ENCODE measurements at regions not wholly inside any gene's neighbourhood (a gene's known extent, or its start where the extent isn't known, plus 50 kb on each side); places are given as distances from the start of the nearest gene placed in this dataset.

GRCh38 chr3:72698154-72698917 is 149.9 kb downstream of the SHQ1 start:
- no peaks in the 10 kb centered on the region for H3K9me3 ChIP-seq (ENCODE audit: low read depth, low read length)

GRCh38 chr3:72697717-72698116 is 150.5 kb downstream of the SHQ1 start:
- Histone ChIP-seq H3K9me3 (ENCODE audit: low read depth, low read length) (no peaks in the 10 kb centered on the region), H3K27me3 (ENCODE audit: insufficient read depth, low read length) (no peaks in the 10 kb centered on the region), H3K4me1 (ENCODE audit: insufficient read depth, low read length) (no peaks in the 10 kb centered on the region), H3K4me3 (ENCODE audit: low read length) (no peak overlapping the region)

More at GRCh38 chr3:72698154-72698917, 149.9 kb downstream of the SHQ1 start:
- Histone ChIP-seq H3K4me1 (ENCODE audit: insufficient read depth, low read length) (no peaks in the 10 kb centered on the region), H3K4me3 (ENCODE audit: low read length) (no peak overlapping the region), H3K27me3 (ENCODE audit: insufficient read depth, low read length) (no peaks in the 10 kb centered on the region)

GRCh38 chr3:72696815-72697214 is 151.4 kb downstream of the SHQ1 start:
- no peak overlapping the region for H3K4me3 ChIP-seq (ENCODE audit: low read length)
- H3K9me3 ChIP-seq (ENCODE audit: low read depth, low read length): no peaks in the 10 kb centered on the region
- no peaks in the 10 kb centered on the region for H3K4me1 ChIP-seq (ENCODE audit: insufficient read depth, low read length)
- no peaks in the 10 kb centered on the region for H3K27me3 ChIP-seq (ENCODE audit: insufficient read depth, low read length)

GRCh38 chr3:72694398-72694797 is 153.8 kb downstream of the SHQ1 start:
- H3K27me3 ChIP-seq (ENCODE audit: insufficient read depth, low read length): no peaks in the 10 kb centered on the region
- H3K4me1 ChIP-seq (ENCODE audit: insufficient read depth, low read length): no peaks in the 10 kb centered on the region

GRCh38 chr3:72692990-72693389 is 155.3 kb downstream of the SHQ1 start:
- Histone ChIP-seq H3K9me3 (ENCODE audit: low read depth, low read length) (no peaks in the 10 kb centered on the region), H3K4me3 (ENCODE audit: low read length) (no peak overlapping the region), H3K4me1 (ENCODE audit: insufficient read depth, low read length) (no peaks in the 10 kb centered on the region), H3K27me3 (ENCODE audit: insufficient read depth, low read length) (no peaks in the 10 kb centered on the region)

More at GRCh38 chr3:72694398-72694797, 153.8 kb downstream of the SHQ1 start:
- no peak overlapping the region for H3K4me3 ChIP-seq (ENCODE audit: low read length)
- H3K9me3 ChIP-seq (ENCODE audit: low read depth, low read length): no peaks in the 10 kb centered on the region

- Histone ChIP-seq H3K27me3 (ENCODE audit: insufficient read depth, low read length) (no peaks in the 10 kb centered on the region), H3K4me1 (ENCODE audit: insufficient read depth, low read length) (no peaks in the 10 kb centered on the region), H3K9me3 (ENCODE audit: low read depth, low read length) (no peaks in the 10 kb centered on the region), H3K4me3 (ENCODE audit: low read length) (no peak overlapping the region)
Observed at GRCh38 chr3:72690629-72691028, 157.6 kb downstream of the SHQ1 start.

- H3K9me3 ChIP-seq (ENCODE audit: low read depth, low read length): no peaks in the 10 kb centered on the region
- H3K4me1 ChIP-seq (ENCODE audit: insufficient read depth, low read length): no peaks in the 10 kb centered on the region
- H3K4me3 ChIP-seq (ENCODE audit: low read length): no peak overlapping the region
- no peaks in the 10 kb centered on the region for H3K27me3 ChIP-seq (ENCODE audit: insufficient read depth, low read length)
Observed at GRCh38 chr3:72682936-72683452, 165.3 kb downstream of the SHQ1 start.

GRCh38 chr3:72681598-72681997 is 166.6 kb downstream of the SHQ1 start:
- no peak overlapping the region for H3K4me3 ChIP-seq (ENCODE audit: low read length)
- H3K9me3 ChIP-seq (ENCODE audit: low read depth, low read length): no peaks in the 10 kb centered on the region
- no peaks in the 10 kb centered on the region for H3K4me1 ChIP-seq (ENCODE audit: insufficient read depth, low read length)
- no peaks in the 10 kb centered on the region for H3K27me3 ChIP-seq (ENCODE audit: insufficient read depth, low read length)

GRCh38 chr3:72680766-72681165 is 167.5 kb downstream of the SHQ1 start:
- Histone ChIP-seq H3K9me3 (ENCODE audit: low read depth, low read length) (no peaks in the 10 kb centered on the region), H3K4me1 (ENCODE audit: insufficient read depth, low read length) (no peaks in the 10 kb centered on the region), H3K27me3 (ENCODE audit: insufficient read depth, low read length) (no peaks in the 10 kb centered on the region), H3K4me3 (ENCODE audit: low read length) (no peak overlapping the region)

- no peaks in the 10 kb centered on the region for H3K27me3 ChIP-seq (ENCODE audit: insufficient read depth, low read length)
- no peaks in the 10 kb centered on the region for H3K9me3 ChIP-seq (ENCODE audit: low read depth, low read length)
- H3K4me3 ChIP-seq (ENCODE audit: low read length): no peak overlapping the region
- no peaks in the 10 kb centered on the region for H3K4me1 ChIP-seq (ENCODE audit: insufficient read depth, low read length)
Observed at GRCh38 chr3:72679540-72680198, 168.6 kb downstream of the SHQ1 start.

- Histone ChIP-seq H3K27me3 (ENCODE audit: insufficient read depth, low read length) (no peaks in the 10 kb centered on the region), H3K9me3 (ENCODE audit: low read depth, low read length) (no peaks in the 10 kb centered on the region), H3K4me3 (ENCODE audit: low read length) (no peak overlapping the region), H3K4me1 (ENCODE audit: insufficient read depth, low read length) (no peaks in the 10 kb centered on the region)
Observed at GRCh38 chr3:72678867-72679266, 169.4 kb downstream of the SHQ1 start.

GRCh38 chr3:72678380-72678779 is 169.9 kb downstream of the SHQ1 start:
- H3K9me3 ChIP-seq (ENCODE audit: low read depth, low read length): no peaks in the 10 kb centered on the region
- no peak overlapping the region for H3K4me3 ChIP-seq (ENCODE audit: low read length)
- no peaks in the 10 kb centered on the region for H3K4me1 ChIP-seq (ENCODE audit: insufficient read depth, low read length)
- H3K27me3 ChIP-seq (ENCODE audit: insufficient read depth, low read length): no peaks in the 10 kb centered on the region

GRCh38 chr3:72675243-72675642 is 173.0 kb downstream of the SHQ1 start:
- Histone ChIP-seq H3K9me3 (ENCODE audit: low read depth, low read length) (no peaks in the 10 kb centered on the region), H3K4me1 (ENCODE audit: insufficient read depth, low read length) (peaks cover 5% of the 10 kb centered on the region), H3K27me3 (ENCODE audit: insufficient read depth, low read length) (no peaks in the 10 kb centered on the region), H3K4me3 (ENCODE audit: low read length) (no peak overlapping the region)

- peaks cover 5% of the 10 kb centered on the region for H3K4me1 ChIP-seq (ENCODE audit: insufficient read depth, low read length)
- no peaks in the 10 kb centered on the region for H3K27me3 ChIP-seq (ENCODE audit: insufficient read depth, low read length)
- no peaks in the 10 kb centered on the region for H3K9me3 ChIP-seq (ENCODE audit: low read depth, low read length)
- H3K4me3 ChIP-seq (ENCODE audit: low read length): no peak overlapping the region
Observed at GRCh38 chr3:72673011-72673771, 175.1 kb downstream of the SHQ1 start.

GRCh38 chr3:72669224-72669623 is 179.0 kb downstream of the SHQ1 start:
- no peak overlapping the region for H3K4me3 ChIP-seq (ENCODE audit: low read length)
- H3K27me3 ChIP-seq (ENCODE audit: insufficient read depth, low read length): no peaks in the 10 kb centered on the region
- no peaks in the 10 kb centered on the region for H3K9me3 ChIP-seq (ENCODE audit: low read depth, low read length)
- peaks cover 5% of the 10 kb centered on the region for H3K4me1 ChIP-seq (ENCODE audit: insufficient read depth, low read length)

All from mononuclear cell (primary cell).